NCI-H1417 treated with DMSO at 0.1 percent for 48 hours (cell line): ENCODE measurements at regions not wholly inside any gene's neighbourhood (a gene's known extent, or its start where the extent isn't known, plus 50 kb on each side); places are given as distances from the start of the nearest gene placed in this dataset.

Source experiments
- DNase-seq: peaks from one replicate; lab custom pipeline; 2025; lab: John Stamatoyannopoulos, UW

GRCh38 chrX:42946544-42947194 is 168.7 kb upstream of the PPP1R2C start:
- DNase-seq = no peak

GRCh38 chrX:42948723-42949657 is 171.0 kb upstream of the PPP1R2C start:
- no peak for DNase-seq

- no peak for DNase-seq
These were observed 173.8 kb upstream of the PPP1R2C start for GRCh38 chrX:42951747-42952146.

- no peak for DNase-seq
These were observed 174.7 kb upstream of the PPP1R2C start for GRCh38 chrX:42952621-42953020.

GRCh38 chrX:42954880-42955279 is 176.9 kb upstream of the PPP1R2C start:
- DNase-seq = no peak

GRCh38 chrX:42955349-42955748 is 177.4 kb upstream of the PPP1R2C start:
- DNase-seq = no peak

- DNase-seq = no peak
These were observed 189.8 kb upstream of the PPP1R2C start for GRCh38 chrX:42967681-42968300.

GRCh38 chrX:42973321-42973720 is 195.4 kb upstream of the PPP1R2C start:
- DNase-seq = no peak

- no peak for DNase-seq
These were observed 197.9 kb upstream of the PPP1R2C start for GRCh38 chrX:42975906-42976305.

- DNase-seq = no peak
These were observed 198.9 kb upstream of the PPP1R2C start for GRCh38 chrX:42976746-42977366.

- no peak for DNase-seq
These were observed 200.9 kb upstream of the PPP1R2C start for GRCh38 chrX:42978655-42979379.

GRCh38 chrX:42988700-42989099 is 210.7 kb upstream of the PPP1R2C start:
- no peak for DNase-seq

- DNase-seq = no peak
These were observed 214.4 kb upstream of the PPP1R2C start for GRCh38 chrX:42992199-42992943.

- no peak for DNase-seq
These were observed 218.9 kb upstream of the PPP1R2C start for GRCh38 chrX:42996861-42997260.

GRCh38 chrX:43000121-43000520 is 222.2 kb upstream of the PPP1R2C start:
- DNase-seq = no peak

GRCh38 chrX:43002526-43003203 is 224.7 kb upstream of the PPP1R2C start:
- DNase-seq = no peak

GRCh38 chrX:43003204-43003565 is 225.2 kb upstream of the PPP1R2C start:
- no peak for DNase-seq

- no peak for DNase-seq
These were observed 226.0 kb upstream of the PPP1R2C start for GRCh38 chrX:43003939-43004338.

- DNase-seq = no peak
These were observed 227.6 kb upstream of the PPP1R2C start for GRCh38 chrX:43005561-43005960.

- DNase-seq = no peak
These were observed 230.4 kb upstream of the PPP1R2C start for GRCh38 chrX:43008356-43008755.

- DNase-seq = no peak
These were observed 238.1 kb upstream of the PPP1R2C start for GRCh38 chrX:43016021-43016420.
